Adrenal gland (tissue), 9 donors: ENCODE measurements at regions not wholly inside any gene's neighbourhood (a gene's known extent, or its start where the extent isn't known, plus 50 kb on each side); places are given as distances from the start of the nearest gene placed in this dataset.

Source experiments
- DNase-seq, 7 donors: peaks; one replicate each; pipeline ENCODE4 v3.0.0-alpha.2; 2019 to 2020
- H3K27ac ChIP-seq, 5 donors: fragments of 200-600 bp; sonication (generic) in 4 of 5; 1 replicate in 3 of 5; 2 replicates in 2 of 5; pipeline versions ENCODE4 v1.5.1 to v1.8.0; 2016 to 2020; ENCODE audit warnings: mild to moderate bottlenecking in 1 of 5
- H3K27me3 ChIP-seq: fragments of 200-600 bp; 2 replicates; pipeline ENCODE4 v1.8.0; 2021
- H3K36me3 ChIP-seq, 2 donors: fragments of 200-600 bp; replicated peaks in 1 of 2; 1 replicate in 1 of 2; 2 replicates in 1 of 2; pipeline versions ENCODE4 v1.5.1 to v1.8.0; 2018 to 2022
- H3K4me1 ChIP-seq, 2 donors: fragments of 200-600 bp; replicated peaks in 1 of 2; 1 replicate in 1 of 2; 2 replicates in 1 of 2; pipeline versions ENCODE4 v1.5.1 to v1.8.0; 2018 to 2021
- H3K4me3 ChIP-seq, 4 donors: fragments of 200-600 bp; sonication (generic) in 3 of 4; one replicate each; pipeline ENCODE4 v1.5.1; 2016 to 2018
- H3K9me3 ChIP-seq, 3 donors: fragments of 200-600 bp; sonication (generic) in 1 of 3; replicated peaks in 1 of 3; 1 replicate in 2 of 3; 2 replicates in 1 of 3; pipeline versions ENCODE4 v1.5.1 to v1.8.0; 2016 to 2021
- CTCF ChIP-seq, 6 experiments: fragments of 450-650 bp in 4 of 6; fragments of 200-600 bp in 2 of 6; sonication (generic) in 1 of 6; IDR thresholded peaks; 1 replicate in 5 of 6; 2 replicates in 1 of 6; pipeline versions ENCODE4 v1.5.1 to v1.8.0; 2016 to 2021; ENCODE audit warnings: antibody characterized with exemption in 6 of 6, mild to moderate bottlenecking in 2 of 6, moderate library complexity in 1 of 6
- POLR2A ChIP-seq, 2 donors: fragments of 450-650 bp; IDR thresholded peaks; one replicate each; pipeline ENCODE4 v1.6.1; 2017; ENCODE audit warnings: antibody characterized with exemption in 2 of 2, mild to moderate bottlenecking in 2 of 2, moderate library complexity in 1 of 2
- WGBS, 4 donors: extraction: QIAGEN DNeasy Blood & Tissue Kit in 2 of 4; methylation state at CpG; one replicate each; pipeline versions ENCODE4 v1.1.5 to v1.1.7; 2013 to 2017; 5-methylcytosine and 5-hydroxymethylcytosine counted together
- intact Hi-C, 2 donors: fragments of 100-400 bp; cut with DNase I; formaldehyde crosslinking; loops; one replicate each; pipeline versions ENCODE4 v1.14.1 to v1.15.0; 2022 to 2023
- donor health status: healthy with polysubstance abuse.
- donor health status: Bipolar disorder and iron deficiency.
- donor health status: DM: yes; HTN: yes; CAD: no.
- donor health status: DM: no; HTN: no; CAD: no.
- donor health status: DM: no; HTN: no; CAD: no.

- DNase-seq: no peak
- WGBS, 4 donors: 84 to 85% (median 84%) methylated on average over 5 of the region's 5 CpGs
- Histone ChIP-seq H3K4me1 (no peaks in the 10 kb centered on the region), H3K27me3 (no peaks in the 10 kb centered on the region), H3K4me3 (no peak overlapping the region), H3K36me3 (no peaks in the 10 kb centered on the region), H3K9me3 (no peaks in the 10 kb centered on the region), H3K27ac (no peak overlapping the region)
- intact Hi-C loops: no loop called here
- TF ChIP-seq POLR2A (IDR thresholded peaks at IDR 0.05) (no peak), CTCF (IDR thresholded peaks at IDR 0.05) (no peak)
Measured at GRCh38 chr5:4980201-4980600, 159.9 kb upstream of the ADAMTS16 start.

GRCh38 chr5:4981608-4982007, 158.5 kb upstream of the ADAMTS16 start:
- H3K4me3 ChIP-seq: no peak overlapping the region
- H3K4me1 ChIP-seq: no peaks in the 10 kb centered on the region
- TF ChIP-seq CTCF (IDR thresholded peaks at IDR 0.05) (no peak), POLR2A (IDR thresholded peaks at IDR 0.05) (no peak)
- no peaks in the 10 kb centered on the region for H3K9me3 ChIP-seq
- intact Hi-C loops: no loop called here
- no peak for DNase-seq
- H3K36me3 ChIP-seq: no peaks in the 10 kb centered on the region
- 75 to 85% (median 79%) methylated on average over 3 of the region's 3 CpGs for WGBS, 4 donors
- H3K27ac ChIP-seq: no peak overlapping the region
- no peaks in the 10 kb centered on the region for H3K27me3 ChIP-seq

- no peak for TF ChIP-seq CTCF (IDR thresholded peaks at IDR 0.05)
- TF ChIP-seq POLR2A (IDR thresholded peaks at IDR 0.05): no peak
- Histone ChIP-seq H3K27me3 (no peaks in the 10 kb centered on the region), H3K9me3 (no peaks in the 10 kb centered on the region), H3K4me1 (no peaks in the 10 kb centered on the region), H3K27ac (no peak overlapping the region), H3K36me3 (no peaks in the 10 kb centered on the region), H3K4me3 (no peak overlapping the region)
- intact Hi-C loops: no loop called here
- DNase-seq: no peak
- 39 to 49% (median 47%) methylated on average over 3 of the region's 3 CpGs for WGBS, 4 donors
Measured at GRCh38 chr5:4983701-4984100, 156.4 kb upstream of the ADAMTS16 start.

- Histone ChIP-seq H3K4me3 (no peak overlapping the region), H3K36me3 (no peaks in the 10 kb centered on the region), H3K27me3 (no peaks in the 10 kb centered on the region), H3K4me1 (no peaks in the 10 kb centered on the region), H3K9me3 (no peaks in the 10 kb centered on the region), H3K27ac (no peak overlapping the region)
- 66 to 80% (median 73%) methylated on average over 1 of the region's 1 CpG for WGBS, 4 donors
- TF ChIP-seq CTCF (IDR thresholded peaks at IDR 0.05): no peak
- no peak for TF ChIP-seq POLR2A (IDR thresholded peaks at IDR 0.05)
- intact Hi-C loops: no loop called here
- no peak for DNase-seq
Measured at GRCh38 chr5:4984461-4984860, 155.7 kb upstream of the ADAMTS16 start.
